CD4-positive, alpha-beta T cell treated with Interleukin-2 at 100 ng/mL for 4 hours (primary cell): ENCODE measurements at regions not wholly inside any gene's neighbourhood (a gene's known extent, or its start where the extent isn't known, plus 50 kb on each side); places are given as distances from the start of the nearest gene placed in this dataset.

Experiments used
- DNase-seq: peaks from one replicate; pipeline ENCODE4 v3.0.0-alpha.2; 2020; ENCODE audit warnings: low spot score

DNA sequence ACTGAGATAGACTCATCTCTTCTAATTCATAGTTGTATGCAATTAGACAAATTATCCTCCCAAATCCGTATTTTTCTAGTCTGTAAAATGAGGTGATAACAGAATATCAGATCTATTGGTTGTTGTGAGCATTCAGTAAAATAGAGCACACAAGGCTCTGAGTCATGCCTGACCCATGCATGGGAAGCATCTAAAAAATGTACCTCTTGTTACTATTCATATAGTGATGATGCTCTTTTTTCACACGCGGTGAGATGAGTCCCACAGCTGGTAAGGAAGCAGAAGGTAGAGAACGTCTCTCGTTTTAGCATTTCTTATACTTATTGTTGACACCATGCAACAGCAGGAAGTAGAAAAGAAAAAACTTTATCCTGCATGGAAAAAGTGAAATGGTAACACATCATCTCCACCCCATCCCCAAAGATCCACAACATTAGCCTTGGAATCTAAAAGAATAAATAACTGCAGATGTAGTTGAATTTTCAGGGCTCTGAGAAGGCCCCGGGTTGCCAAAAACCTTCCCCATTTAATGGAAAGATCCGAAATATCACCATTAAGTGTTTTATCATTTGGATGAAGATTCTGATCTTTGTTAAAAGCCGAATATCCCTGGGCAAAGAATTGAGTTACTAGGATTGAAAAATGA is 215.6 kb downstream of the TMEM114 start:
- DNase-seq = no peak

DNA sequence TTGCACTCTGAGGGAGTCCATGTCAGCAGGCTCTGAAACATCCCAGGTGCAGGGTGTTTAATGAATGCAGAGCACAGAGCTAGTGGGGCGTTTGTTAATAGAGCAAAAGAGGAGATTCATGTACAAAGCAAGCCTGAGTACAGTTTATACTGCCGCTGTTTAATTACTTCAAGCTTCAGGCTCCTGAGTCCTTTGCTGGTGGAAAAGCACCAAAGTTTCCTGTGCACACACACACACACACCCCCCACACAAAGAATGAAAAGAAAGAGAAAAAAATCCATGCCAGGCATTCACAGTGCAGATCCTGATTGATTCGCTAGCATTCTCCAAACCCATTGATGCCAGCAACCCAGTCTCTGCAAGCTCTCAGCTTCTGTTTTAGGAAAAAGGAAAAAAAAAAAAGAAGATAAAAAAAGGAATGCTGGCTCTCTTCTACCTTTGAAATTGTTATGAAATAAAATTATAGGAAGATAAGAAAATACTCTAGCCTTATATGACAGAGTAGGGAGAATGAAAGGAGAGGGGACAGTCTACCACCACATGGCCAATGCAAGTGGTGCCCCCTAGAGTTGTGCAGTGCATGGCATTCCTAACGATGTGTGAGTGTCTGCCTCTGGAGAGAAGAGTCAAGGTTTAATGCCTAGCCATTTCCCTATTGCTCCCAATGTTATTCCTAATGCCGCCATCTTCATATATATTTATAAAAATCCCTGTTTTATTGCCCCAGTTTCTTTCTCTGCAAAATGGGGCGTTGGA is 216.5 kb downstream of the TMEM114 start:
- no peak for DNase-seq

DNA sequence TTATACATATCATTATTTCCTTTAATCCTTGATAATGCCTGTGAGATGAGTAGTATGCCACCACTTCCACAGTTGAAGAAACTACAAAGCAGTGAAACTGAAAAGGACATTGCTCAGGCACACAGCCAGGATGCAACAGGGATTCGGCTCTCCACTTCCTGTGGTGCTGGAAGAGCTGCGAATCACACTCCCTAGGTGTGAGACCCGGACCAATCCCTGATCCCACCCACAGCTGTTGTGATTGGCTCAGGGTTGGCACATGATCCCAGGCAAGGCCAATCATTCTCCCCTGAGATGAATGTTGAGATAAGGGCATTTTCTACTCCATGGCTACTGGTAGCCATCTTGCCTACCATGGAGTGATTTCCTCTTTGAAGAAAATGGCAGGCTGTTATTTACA is 218.2 kb downstream of the TMEM114 start:
- DNase-seq = no peak

DNA sequence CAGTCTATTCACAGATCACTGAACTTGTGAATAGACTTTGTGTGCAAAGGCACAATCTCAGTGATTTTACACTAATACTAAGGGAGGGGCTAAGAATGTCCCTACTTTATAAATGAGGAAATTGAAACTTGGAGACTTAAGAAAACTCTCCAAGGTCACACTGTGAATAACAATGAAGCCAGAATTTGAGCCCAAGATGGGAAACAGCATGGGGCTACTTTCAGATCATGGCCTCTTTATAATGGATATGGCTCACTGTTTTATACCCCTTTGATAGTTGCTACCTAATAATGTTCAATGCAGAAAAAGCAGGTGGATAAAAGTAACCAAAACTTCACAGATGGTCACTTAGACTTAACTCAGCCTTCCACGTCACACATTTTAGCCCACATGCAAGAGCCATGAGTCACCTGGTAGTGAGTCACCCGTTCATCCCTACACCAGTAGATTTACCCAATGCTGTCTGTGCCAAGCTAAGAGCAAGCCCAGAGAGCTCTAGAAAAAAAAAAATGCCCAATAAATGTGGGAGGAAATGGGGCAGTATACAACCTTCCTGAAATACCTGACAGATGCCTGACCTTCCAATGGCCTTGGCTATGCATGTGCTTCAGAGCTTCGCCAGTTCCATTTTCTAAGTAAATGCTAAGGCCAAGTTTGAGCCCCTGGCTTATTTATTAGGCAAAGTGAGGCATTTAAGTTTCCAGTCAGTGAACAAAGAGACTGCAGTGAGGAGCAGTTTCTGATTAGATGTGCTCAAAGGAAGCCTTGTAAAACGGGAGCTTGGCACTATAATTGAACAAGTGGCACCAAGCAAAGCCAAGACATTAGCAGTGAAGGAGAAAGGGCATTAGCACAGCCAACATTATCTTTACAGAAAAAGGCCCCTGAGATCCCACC is 219.7 kb downstream of the TMEM114 start:
- no peak for DNase-seq

DNA sequence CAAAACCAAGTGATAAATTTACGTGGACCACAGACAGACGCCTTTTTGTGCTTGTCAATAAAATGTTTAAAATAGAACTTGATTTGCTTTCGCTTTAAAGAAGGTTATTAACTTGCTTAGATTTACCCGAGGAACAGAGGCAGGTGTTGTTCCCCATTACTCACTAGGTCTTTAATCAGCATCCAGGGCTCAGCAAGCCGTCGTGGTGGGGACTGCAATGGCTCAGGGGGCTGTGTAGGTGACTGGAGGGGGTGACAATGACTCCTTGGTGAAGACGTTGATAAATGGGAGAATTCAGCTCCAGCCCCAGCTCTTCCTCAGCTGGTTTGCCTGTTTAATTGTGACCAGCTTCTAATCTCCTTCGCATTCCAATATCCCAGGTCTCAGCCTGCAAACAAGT is 231.4 kb downstream of the TMEM114 start:
- DNase-seq = no peak

DNA sequence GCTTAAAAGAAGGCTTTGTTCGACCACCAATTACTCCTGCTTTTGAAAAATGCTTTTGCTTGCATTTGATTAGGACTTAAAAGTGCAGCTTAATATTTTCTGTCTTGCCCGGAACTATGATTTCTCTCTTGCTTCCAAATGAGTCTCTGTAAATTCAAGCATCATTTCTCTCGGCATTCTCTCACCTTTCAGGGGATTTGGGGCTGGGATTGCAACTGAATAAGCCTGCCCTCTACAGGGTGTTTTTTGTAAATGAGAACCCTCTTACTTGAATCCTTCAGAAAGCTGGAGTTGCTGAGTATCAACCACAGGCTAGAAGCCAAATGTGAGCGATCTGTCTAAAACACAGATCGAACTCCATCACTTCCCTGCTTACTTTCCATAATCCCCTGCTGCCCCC is 234.6 kb downstream of the TMEM114 start:
- no peak for DNase-seq

DNA sequence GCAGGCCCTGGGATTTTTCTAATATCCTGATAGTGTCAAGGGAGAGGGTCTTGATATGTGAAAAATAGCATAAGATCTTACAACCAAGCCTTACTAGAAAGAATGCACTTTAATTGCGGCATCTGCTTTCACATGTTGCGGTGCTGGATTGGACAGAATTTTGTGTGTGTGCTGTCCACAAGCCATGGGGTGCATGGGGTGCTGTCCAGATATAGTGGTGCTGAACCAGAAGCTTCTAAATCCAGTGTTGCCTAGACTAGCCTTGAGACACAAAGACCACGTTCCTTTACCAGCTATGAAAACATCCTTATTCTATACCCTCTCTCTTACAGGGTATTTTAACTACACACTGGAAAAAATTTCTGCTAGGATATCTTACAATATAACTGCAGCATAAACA is 244.0 kb downstream of the TMEM114 start:
- DNase-seq = no peak

DNA sequence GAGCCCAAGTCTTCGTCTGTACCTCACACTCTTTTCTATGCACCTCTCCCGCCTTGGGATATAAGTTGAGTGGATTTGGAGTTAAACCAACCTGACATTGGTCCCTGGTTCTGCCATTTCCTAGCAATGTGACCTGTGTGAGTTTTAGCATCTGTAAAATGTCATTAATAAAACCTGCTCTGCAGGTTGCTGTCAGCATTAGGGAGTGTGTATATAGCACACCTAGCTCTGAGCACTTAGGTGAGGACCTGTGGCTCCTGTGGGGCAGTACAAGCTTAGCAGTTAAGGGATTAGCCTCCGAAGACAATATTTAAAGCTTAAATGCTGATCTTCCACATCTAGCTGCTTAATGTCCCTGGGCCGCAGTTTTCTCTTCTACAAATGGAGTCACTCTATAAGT is 248.0 kb downstream of the TMEM114 start:
- DNase-seq = no peak

DNA sequence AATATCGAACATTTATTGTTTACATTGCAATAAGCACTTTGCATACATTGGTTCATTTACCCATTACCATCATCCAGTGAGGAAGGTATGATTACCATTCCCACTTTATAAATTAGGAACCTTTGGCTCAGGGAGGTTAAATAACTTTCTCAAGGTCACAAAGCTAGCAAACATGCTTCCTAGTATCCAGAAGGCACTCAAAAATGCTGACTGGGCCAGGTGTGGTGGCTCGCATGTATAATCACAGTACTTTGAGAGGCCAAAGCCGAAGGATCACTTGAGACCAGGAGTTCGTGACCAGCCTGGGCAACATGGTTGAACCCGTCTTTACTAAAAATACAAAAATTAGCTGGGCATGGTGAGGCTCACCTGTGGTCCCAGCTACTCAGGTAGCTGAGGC is 259.6 kb downstream of the TMEM114 start:
- DNase-seq = no peak

DNA sequence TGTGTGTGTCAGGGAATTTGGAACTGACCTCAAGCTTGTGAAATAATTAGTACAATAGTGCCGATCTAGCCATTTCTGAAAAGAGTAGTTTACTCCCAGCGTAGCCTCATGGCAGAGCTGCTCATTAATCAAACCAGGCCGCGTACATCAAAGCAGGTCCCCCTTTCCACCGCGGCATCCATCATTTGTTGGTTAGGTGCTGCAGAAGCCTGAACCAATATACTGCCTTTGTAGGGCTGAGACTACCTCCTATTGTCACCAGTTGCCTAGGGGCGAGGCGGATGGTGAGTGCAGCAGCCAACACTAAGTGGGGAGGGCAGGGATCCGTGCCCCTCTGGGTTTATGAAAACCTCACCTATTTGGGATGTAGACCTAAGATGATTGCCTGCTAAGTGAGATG is 264.1 kb downstream of the TMEM114 start:
- DNase-seq = no peak

DNA sequence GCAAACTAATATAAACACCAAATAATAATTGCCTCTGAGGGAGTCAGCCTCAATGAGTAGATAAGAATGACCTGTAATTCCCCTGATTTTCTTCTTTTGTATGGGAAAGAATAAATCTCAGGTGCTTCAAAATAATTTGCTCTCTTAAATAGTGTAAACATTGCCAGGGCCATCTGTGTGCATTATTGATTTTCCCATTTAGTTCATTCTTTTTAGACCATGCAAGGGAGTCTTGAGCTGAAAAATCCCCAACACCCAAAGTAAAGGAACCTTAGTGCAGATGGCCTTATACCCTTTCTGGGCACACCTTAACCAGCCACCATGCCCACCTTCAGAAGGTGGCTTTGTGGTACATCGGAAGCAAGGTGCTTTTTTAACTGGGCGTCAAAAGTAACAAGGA is 267.2 kb downstream of the TMEM114 start:
- no peak for DNase-seq

DNA sequence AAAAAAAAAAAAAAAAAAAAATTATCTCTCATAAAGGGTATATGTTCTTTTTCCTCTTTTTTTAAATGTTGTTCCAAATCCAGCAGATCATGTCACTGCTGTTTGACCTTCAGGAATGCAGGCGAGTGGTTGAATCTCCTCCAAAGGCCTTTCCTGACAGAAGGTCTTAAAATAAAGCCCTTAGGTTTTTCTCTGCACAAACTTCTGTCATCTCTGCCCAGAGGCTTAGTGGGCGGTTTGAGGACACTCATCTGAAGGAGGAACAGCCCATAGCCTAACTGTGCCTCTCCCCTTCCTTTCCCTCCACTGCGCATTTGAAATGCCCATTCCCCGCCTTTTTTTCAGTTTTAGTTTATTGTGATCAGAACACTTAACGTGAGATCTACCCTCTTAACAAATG is 270.2 kb downstream of the TMEM114 start:
- DNase-seq = no peak

DNA sequence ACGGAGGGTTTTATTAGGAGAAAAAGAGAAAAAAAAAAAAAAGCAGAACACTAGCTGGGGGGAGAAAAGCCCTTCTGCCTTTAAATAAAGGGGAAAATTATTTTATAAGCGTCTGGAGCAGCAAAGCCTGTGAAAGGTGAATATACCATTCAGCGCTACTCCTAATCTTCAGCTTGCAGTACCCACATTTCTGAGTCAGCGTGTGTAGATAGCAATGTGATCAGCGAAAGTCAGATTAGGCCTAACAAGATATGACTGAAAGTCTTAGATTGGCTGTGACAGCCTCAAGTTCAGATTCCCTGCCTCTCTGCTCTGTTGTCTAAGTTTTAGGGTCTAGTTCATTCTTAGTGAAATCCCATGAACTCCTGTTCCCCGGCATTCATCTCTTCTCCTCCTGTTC is 279.5 kb downstream of the TMEM114 start:
- no peak for DNase-seq

DNA sequence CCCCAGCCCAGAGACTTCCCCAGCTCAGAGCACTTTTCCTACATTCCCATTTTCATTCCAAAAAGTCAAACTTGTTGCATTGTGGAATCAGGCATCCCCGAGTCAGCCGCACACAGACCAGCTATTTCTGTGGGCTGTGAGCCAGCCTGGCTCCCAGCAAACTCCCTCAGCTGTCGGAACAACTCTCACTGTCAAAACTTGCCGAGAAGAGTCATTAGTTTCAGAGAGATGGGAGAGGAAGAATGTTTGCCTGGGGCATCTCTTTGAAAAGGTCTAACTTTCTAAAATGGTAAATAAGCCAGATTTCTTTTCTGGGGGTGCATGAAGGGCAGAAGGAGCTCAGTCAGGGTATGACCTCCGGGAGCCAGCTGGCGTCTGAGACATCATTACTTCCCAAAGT is 280.0 kb downstream of the TMEM114 start:
- no peak for DNase-seq

DNA sequence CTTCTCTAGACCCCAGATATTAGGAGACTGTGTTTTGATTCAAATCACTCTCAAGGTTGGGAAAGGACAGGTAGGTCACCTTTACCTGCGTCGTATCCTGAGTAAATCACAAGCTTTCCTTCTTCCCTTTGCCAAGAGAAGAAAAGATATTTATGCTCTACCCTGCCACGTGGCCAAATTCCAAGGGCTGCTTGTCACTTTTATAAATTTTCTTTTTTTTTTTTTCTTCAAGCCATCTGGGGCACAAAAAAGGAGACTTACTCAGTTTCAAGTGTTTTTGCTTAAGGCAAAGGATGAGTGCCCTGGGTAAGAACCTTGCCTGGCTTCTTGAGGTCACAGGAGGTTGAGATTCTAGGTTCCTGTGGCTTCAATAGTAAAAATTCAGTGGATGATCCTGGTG is 285.1 kb downstream of the TMEM114 start:
- DNase-seq = no peak

DNA sequence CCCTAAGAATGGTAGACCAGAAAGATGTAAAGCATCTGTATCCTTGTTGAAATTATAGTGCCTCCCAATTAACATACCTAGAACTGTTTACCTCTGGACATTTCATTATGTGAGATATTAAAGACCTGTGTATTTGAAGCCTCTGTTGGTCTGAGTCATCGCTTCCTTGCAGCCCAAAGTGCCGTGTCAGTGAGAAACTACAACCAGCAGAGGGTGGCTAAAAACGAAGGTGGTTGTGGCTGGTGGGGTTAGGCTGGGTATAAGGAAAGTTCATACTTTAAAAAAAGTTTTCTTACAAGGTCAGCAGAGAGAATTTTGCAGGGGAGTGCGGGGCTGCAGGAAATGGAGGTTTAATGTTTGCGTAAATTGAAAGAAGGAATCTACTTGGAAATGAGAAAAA is 290.7 kb downstream of the TMEM114 start:
- DNase-seq = no peak

DNA sequence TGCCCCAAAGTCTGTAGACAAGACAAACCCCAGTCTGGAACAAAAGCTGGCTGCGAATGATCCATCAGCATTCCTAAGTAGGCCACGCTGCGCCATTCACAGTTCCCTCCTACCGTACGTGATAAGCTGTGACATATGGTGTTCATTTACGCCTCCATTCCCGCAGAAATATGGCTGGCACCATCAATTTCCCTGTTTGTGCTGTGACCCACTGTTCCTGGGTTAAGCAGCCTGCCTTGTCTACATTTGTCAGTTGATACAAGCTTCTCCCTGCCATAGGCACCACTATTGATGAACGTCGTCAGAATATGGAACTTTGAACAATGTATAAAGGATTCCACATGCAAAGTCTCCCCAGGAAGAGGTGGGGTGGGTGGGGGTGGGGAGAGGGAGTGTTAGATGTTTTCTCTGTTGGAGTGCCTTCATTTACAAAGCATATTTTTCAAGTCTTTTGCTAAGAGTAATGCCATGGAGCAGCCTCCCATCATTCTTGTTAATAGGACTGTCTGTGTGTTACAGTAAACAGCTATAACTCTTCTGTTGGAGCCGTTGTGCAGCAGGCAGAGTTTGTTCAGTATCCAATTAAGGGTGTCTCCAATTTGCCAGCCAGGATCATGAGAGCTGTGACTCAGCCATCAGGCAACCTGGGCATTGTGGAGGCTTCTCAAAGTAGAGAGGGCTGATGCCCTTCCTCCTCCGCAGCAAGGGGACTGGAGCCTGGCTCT is 294.6 kb downstream of the TMEM114 start:
- no peak for DNase-seq

DNA sequence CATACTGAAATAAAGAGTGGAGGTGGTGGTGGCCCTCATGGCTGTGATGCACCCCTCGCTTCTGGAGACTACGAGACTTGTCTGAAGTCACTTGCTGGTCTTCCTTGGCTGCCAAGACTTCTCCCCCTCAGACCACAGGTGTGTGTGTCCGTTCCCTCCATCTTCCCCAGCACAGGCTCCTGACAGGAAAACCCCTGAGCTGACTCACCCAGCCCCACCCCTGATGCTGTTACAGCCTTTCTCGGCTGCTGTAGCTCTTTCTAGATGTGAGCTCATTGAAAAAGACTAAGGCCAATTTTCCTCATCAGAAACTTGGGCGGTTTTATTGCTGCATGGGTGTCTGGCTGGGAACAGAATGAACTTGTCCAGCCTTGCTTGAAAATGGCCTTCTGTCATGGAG is 296.9 kb downstream of the TMEM114 start:
- DNase-seq = no peak

DNA sequence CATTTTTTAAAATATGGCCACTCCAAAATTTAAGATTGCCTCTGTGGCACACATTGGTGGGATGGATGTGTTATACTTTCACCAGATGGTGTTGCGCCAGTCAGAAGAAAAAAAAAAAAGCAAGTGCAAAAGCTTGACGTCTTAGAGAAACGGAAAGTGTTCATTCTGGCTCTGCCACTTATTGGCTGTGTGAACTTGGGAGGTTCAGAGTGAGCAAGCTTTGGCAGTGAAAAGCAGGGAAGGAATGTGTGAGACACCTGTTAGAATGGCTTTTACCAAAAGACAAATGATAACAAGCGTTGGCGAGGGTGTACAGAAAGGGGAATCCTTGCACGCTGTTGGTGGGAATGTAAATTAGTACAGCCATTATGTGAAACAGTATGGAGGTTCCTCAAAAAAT is 298.0 kb downstream of the TMEM114 start:
- DNase-seq = no peak

DNA sequence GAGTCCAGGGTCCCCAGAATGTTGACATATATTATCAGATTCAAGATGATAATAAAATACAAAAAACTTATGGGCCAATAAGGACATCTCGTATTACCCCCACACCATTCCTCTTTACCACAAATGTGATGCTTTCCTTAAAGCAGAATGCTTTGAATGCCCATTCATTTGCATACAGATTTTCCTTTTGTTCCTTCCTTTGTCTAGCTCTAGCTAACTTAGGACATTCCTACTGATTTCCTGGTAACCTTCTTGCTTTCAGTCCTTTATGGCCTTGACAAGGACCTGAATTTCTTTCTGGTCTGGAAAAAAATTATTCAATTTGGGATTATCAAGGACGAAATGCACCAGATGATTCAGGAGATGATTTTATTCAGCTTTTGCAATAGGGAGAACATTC is 304.0 kb downstream of the TMEM114 start:
- no peak for DNase-seq

DNA sequence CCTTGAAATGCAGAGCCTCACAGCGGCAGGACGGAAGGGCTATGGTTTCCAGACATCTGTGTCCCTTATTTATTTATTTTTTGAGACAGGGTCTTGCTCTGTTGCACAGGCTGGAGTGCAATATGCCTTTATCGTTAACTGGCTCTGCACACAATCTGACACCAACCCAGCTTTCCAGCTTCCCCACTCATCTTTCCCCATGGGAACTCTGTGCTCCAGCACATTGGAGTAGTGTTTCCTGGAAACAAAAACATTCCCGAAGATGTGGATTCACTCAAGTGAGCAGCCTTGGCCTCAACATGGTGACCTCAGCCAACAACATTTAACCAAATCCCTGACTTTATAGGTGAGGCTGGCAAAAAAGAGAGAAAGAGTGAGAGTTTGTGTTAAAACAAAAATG is 307.1 kb downstream of the TMEM114 start:
- no peak for DNase-seq

DNA sequence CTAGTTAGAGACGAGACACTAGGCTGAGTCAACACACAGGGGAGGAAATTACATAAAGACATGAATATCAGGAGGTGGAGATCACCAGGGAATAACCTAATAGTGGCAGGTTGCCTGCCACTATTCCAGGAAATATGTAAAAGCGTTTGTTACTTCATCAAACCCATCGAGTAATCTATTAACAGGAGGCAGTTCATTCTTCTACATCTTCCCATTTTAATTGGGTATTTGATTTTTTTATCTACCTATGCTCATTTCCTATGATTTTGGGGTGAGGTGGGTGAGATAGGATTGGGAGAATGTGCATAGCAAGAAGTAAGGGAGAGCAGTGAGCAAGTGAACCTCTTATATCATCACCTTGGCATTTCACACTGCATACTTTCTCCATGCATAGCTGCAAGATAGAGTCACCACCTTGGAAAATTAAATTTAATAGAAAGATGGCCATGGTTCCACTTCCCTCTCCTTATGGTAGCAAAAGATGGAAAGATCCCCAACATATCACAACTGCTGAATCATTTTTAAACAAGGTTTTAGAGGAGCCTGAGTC is 312.2 kb downstream of the TMEM114 start:
- DNase-seq = no peak
